Mesendoderm (in vitro differentiated cells): ENCODE measurements at regions not wholly inside any gene's neighbourhood (a gene's known extent, or its start where the extent isn't known, plus 50 kb on each side); places are given as distances from the start of the nearest gene placed in this dataset.

Source experiments
- DNase-seq: peaks from one replicate; pipeline ENCODE4 v3.0.0; 2013
- H2AK5ac ChIP-seq: 2 replicates; pipeline ENCODE4 v1.6.1; 2013; ENCODE audit warnings: low read length, inconsistent platforms
- H2BK120ac ChIP-seq: 2 replicates; pipeline ENCODE4 v1.6.1; 2013; ENCODE audit warnings: low read depth, mild to moderate bottlenecking, low read length, moderate library complexity, mixed read lengths
- H2BK15ac ChIP-seq: replicated peaks from 2 replicates; pipeline ENCODE4 v1.6.1; 2013; ENCODE audit warnings: low read depth, mild to moderate bottlenecking, moderate library complexity
- H2BK5ac ChIP-seq: 2 replicates; pipeline ENCODE4 v1.6.1; 2013; ENCODE audit warnings: low read length, inconsistent platforms
- H3K18ac ChIP-seq: 2 replicates; pipeline ENCODE4 v1.6.1; 2013; ENCODE audit warnings: mild to moderate bottlenecking, low read length, mixed read lengths
- H3K23ac ChIP-seq: one replicate; pipeline ENCODE4 v1.6.1; 2013; ENCODE audit warnings: low read length
- H3K27ac ChIP-seq: 2 replicates; pipeline ENCODE4 v1.5.1; 2013; ENCODE audit warnings: low read depth, mild to moderate bottlenecking, inconsistent platforms, low read length, moderate library complexity
- H3K27me3 ChIP-seq: 2 replicates; pipeline ENCODE4 v1.6.1; 2013; ENCODE audit warnings: low read length, control low read depth, mild to moderate bottlenecking, inconsistent platforms; ENCODE audit not compliant: insufficient read depth, poor library complexity
- H3K36me3 ChIP-seq: 2 replicates; pipeline ENCODE4 v1.6.1; 2013; ENCODE audit warnings: low read length, inconsistent platforms; ENCODE audit not compliant: control insufficient read depth, insufficient read depth
- H3K4ac ChIP-seq: one replicate; pipeline ENCODE4 v1.6.1; 2013; ENCODE audit warnings: low read depth, mild to moderate bottlenecking, low read length, moderate library complexity
- H3K4me1 ChIP-seq: 2 replicates; pipeline ENCODE4 v1.6.1; 2013; ENCODE audit warnings: low read depth, low read length, inconsistent platforms; ENCODE audit not compliant: control insufficient read depth
- H3K4me2 ChIP-seq: 2 replicates; pipeline ENCODE4 v1.6.1; 2013; ENCODE audit warnings: low read length
- H3K4me3 ChIP-seq: 2 replicates; pipeline ENCODE4 v1.5.1; 2013; ENCODE audit warnings: mild to moderate bottlenecking, low read length
- H3K56ac ChIP-seq: one replicate; pipeline ENCODE4 v1.6.1; 2013; ENCODE audit warnings: low read length
- H3K79me1 ChIP-seq: 2 replicates; pipeline ENCODE4 v1.6.1; 2013; ENCODE audit warnings: low read length, inconsistent platforms
- H3K79me2 ChIP-seq: 2 replicates; pipeline ENCODE4 v1.6.1; 2013; ENCODE audit warnings: mild to moderate bottlenecking, low read length; ENCODE audit not compliant: control insufficient read depth, insufficient read depth
- H3K9ac ChIP-seq: 2 replicates; pipeline ENCODE4 v1.6.1; 2013; ENCODE audit warnings: low read length, inconsistent platforms
- H4K5ac ChIP-seq: one replicate; pipeline ENCODE4 v1.6.1; 2013; ENCODE audit warnings: low read length
- H4K8ac ChIP-seq: one replicate; pipeline ENCODE4 v1.6.1; 2013; ENCODE audit warnings: low read depth, mild to moderate bottlenecking, control low read depth, low read length, moderate library complexity
- WGBS: extraction: QIAGEN DNeasy Blood & Tissue Kit; methylation state at CpG from one replicate; pipeline ENCODE4 v1.1.7; 2013; ENCODE audit warnings: low lambda C conversion rate, missing lambda C conversion rate; ENCODE audit not compliant: insufficient coverage; ENCODE audit errors: extremely low coverage; 5-methylcytosine and 5-hydroxymethylcytosine counted together

DNA sequence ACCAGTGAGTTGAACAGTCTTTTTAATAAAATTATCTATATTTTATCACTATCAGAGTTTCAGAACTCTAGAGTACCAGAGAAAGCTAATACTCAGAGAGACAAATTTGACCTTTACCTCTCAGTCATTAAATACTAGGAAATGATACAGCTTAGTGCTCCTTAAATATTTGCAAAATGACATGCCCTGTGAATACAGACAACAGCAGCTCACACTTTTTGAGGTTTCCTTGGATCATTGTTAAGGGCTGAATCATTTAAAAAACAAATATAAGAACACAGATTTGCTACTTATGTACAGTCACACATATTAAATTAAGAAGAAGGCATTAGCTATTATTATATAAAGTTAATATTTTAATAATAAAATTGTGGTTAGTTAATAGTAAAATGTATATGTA lies 1158.7 kb upstream of the EYS start:
- Histone ChIP-seq H3K23ac (no peak overlapping the region), H3K4ac (no peak overlapping the region), H3K79me2 (no peaks in the 10 kb centered on the region), H3K27me3 (no peaks in the 10 kb centered on the region), H3K27ac (no peak overlapping the region), H2BK5ac (no peak overlapping the region), H4K5ac (no peak overlapping the region), H2BK15ac (no peak overlapping the region), H3K4me1 (no peaks in the 10 kb centered on the region), H3K18ac (no peak overlapping the region), H2BK120ac (no peak overlapping the region), H3K4me3 (no peak overlapping the region), H3K56ac (no peak overlapping the region), H3K79me1 (no peaks in the 10 kb centered on the region), H3K36me3 (no peaks in the 10 kb centered on the region), H3K9ac (no peak overlapping the region), H3K4me2 (no peak overlapping the region), H2AK5ac (no peak overlapping the region), H4K8ac (no peak overlapping the region)
- no peak for DNase-seq

GRCh38 chr6:66861007-66861541 lies 1154.0 kb upstream of the EYS start:
- Histone ChIP-seq H3K79me2 (no peaks in the 10 kb centered on the region), H3K27me3 (no peaks in the 10 kb centered on the region), H3K4me3 (no peak overlapping the region), H3K79me1 (no peaks in the 10 kb centered on the region), H2BK15ac (no peak overlapping the region), H4K8ac (no peak overlapping the region), H2AK5ac (no peak overlapping the region), H4K5ac (no peak overlapping the region), H3K4ac (no peak overlapping the region), H3K23ac (no peak overlapping the region), H3K27ac (no peak overlapping the region), H3K9ac (no peak overlapping the region), H3K36me3 (no peaks in the 10 kb centered on the region), H2BK120ac (no peak overlapping the region), H3K56ac (no peak overlapping the region), H3K4me2 (no peak overlapping the region), H3K4me1 (no peaks in the 10 kb centered on the region), H2BK5ac (no peak overlapping the region), H3K18ac (no peak overlapping the region)
- no CpG with 5 or more reads among the region's 2 CpGs for WGBS
- no peak for DNase-seq

DNA sequence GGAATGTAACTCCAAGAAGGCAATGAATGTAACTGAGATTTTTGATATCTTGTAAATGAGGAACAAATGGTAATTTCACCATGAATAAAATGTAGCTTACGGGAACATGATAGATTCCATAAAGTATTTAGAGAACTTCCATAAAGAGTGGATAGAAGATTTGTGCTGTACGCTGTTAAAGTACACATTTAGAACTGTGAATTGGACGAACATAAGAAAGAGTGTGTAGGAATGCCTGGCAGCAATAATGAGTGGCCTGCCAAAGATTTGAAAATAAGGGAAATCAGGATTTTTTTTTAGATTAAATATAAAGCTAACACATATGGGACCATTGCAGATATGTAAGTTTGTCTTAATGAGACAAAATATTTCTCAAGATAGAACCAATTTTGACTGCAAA lies 1153.3 kb upstream of the EYS start:
- H2BK15ac ChIP-seq: no peak overlapping the region
- no peak overlapping the region for H3K18ac ChIP-seq
- no peak overlapping the region for H3K56ac ChIP-seq
- H3K36me3 ChIP-seq: no peaks in the 10 kb centered on the region
- H3K4me2 ChIP-seq: no peak overlapping the region
- H2BK120ac ChIP-seq: no peak overlapping the region
- H3K27me3 ChIP-seq: no peaks in the 10 kb centered on the region
- no peak overlapping the region for H3K27ac ChIP-seq
- H2BK5ac ChIP-seq: no peak overlapping the region
- no CpG with 5 or more reads among the region's 3 CpGs for WGBS
- no peak overlapping the region for H3K4ac ChIP-seq
- H3K4me3 ChIP-seq: no peak overlapping the region
- H2AK5ac ChIP-seq: no peak overlapping the region
- H3K79me2 ChIP-seq: no peaks in the 10 kb centered on the region
- no peaks in the 10 kb centered on the region for H3K4me1 ChIP-seq
- no peak for DNase-seq
- H4K8ac ChIP-seq: no peak overlapping the region
- no peak overlapping the region for H4K5ac ChIP-seq
- H3K23ac ChIP-seq: no peak overlapping the region
- no peaks in the 10 kb centered on the region for H3K79me1 ChIP-seq
- H3K9ac ChIP-seq: no peak overlapping the region

DNA sequence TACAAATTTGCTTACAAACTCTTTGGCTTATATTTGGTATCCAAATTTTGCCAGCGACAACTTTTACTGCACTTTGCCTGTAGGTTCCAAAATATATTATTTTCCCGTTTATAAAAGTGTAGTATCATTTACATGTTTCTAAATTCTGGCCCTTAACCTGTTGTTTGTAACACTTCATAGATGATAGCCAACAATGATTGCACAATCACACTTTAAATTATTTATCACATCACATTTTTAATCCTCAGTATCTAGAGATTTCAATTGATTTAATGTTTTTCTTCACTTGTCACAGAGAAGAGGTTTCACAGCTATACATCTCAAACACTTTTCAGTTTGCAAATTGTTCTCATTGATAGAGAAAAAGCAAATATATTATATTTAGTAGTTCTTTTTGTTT lies 1151.2 kb upstream of the EYS start:
- Histone ChIP-seq H3K4ac (no peak overlapping the region), H2BK120ac (no peak overlapping the region), H2BK15ac (no peak overlapping the region), H3K4me2 (no peak overlapping the region), H3K79me2 (no peaks in the 10 kb centered on the region), H4K8ac (no peak overlapping the region), H3K4me1 (no peaks in the 10 kb centered on the region), H3K18ac (no peak overlapping the region), H3K4me3 (no peak overlapping the region), H3K27ac (no peak overlapping the region), H3K27me3 (no peaks in the 10 kb centered on the region), H3K56ac (no peak overlapping the region), H3K9ac (no peak overlapping the region), H3K79me1 (no peaks in the 10 kb centered on the region), H4K5ac (no peak overlapping the region), H2BK5ac (no peak overlapping the region), H2AK5ac (no peak overlapping the region), H3K36me3 (no peaks in the 10 kb centered on the region), H3K23ac (no peak overlapping the region)
- DNase-seq: no peak
- WGBS: no CpG with 5 or more reads among the region's 2 CpGs

GRCh38 chr6:66854014-66854413 lies 1147.0 kb upstream of the EYS start:
- Histone ChIP-seq H2AK5ac (no peak overlapping the region), H3K23ac (no peak overlapping the region), H2BK15ac (no peak overlapping the region), H3K36me3 (no peaks in the 10 kb centered on the region), H3K4me2 (no peak overlapping the region), H3K79me2 (no peaks in the 10 kb centered on the region), H2BK120ac (no peak overlapping the region), H3K4me3 (no peak overlapping the region), H3K79me1 (no peaks in the 10 kb centered on the region), H3K18ac (no peak overlapping the region), H3K27me3 (no peaks in the 10 kb centered on the region), H3K4me1 (no peaks in the 10 kb centered on the region), H3K9ac (no peak overlapping the region), H2BK5ac (no peak overlapping the region), H3K4ac (no peak overlapping the region), H4K8ac (no peak overlapping the region), H3K27ac (no peak overlapping the region), H3K56ac (no peak overlapping the region), H4K5ac (no peak overlapping the region)
- DNase-seq: no peak

GRCh38 chr6:66851930-66852329 lies 1144.9 kb upstream of the EYS start:
- no peak overlapping the region for H3K4me2 ChIP-seq
- no peak for DNase-seq
- no peak overlapping the region for H3K56ac ChIP-seq
- no peak overlapping the region for H3K4me3 ChIP-seq
- H3K36me3 ChIP-seq: no peaks in the 10 kb centered on the region
- H3K9ac ChIP-seq: no peak overlapping the region
- WGBS: no CpG with 5 or more reads among the region's 3 CpGs
- no peak overlapping the region for H2BK5ac ChIP-seq
- H3K4ac ChIP-seq: no peak overlapping the region
- no peak overlapping the region for H2BK15ac ChIP-seq
- no peak overlapping the region for H3K23ac ChIP-seq
- no peaks in the 10 kb centered on the region for H3K4me1 ChIP-seq
- H3K27ac ChIP-seq: no peak overlapping the region
- no peak overlapping the region for H4K5ac ChIP-seq
- H3K18ac ChIP-seq: no peak overlapping the region
- no peaks in the 10 kb centered on the region for H3K79me2 ChIP-seq
- no peaks in the 10 kb centered on the region for H3K27me3 ChIP-seq
- H3K79me1 ChIP-seq: no peaks in the 10 kb centered on the region
- H2AK5ac ChIP-seq: no peak overlapping the region
- no peak overlapping the region for H4K8ac ChIP-seq
- no peak overlapping the region for H2BK120ac ChIP-seq
